ENCODE measurements at regions not wholly inside any gene's neighbourhood (a gene's known extent, or its start where the extent isn't known, plus 50 kb on each side); places are given as distances from the start of the nearest gene placed in this dataset.

DNA sequence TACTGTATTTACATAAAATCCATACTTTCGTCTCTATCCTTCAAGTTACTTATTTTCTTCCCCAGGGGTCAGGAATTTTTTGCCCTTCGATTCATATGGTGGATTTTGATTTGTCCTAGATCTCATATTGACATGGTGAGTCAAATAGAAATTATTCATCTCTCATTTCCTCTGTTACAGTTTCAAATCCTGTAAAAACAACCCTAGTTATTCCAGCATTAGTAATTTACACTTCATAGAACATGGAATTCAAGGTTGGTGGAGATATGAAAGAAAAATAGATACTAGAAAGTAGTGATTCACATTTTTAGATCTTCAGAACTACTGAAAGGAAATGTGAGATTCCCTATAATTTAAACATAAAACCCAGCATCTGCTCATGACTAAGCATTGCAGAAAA lies 1331.0 kb upstream of the CDH9 start:
- H3K27me3 ChIP-seq (ENCODE audit: control insufficient read depth, insufficient read depth, low read length) = no peaks in the 10 kb centered on the region
- no peak overlapping the region for H3K27ac ChIP-seq (ENCODE audit: low read depth, low read length)
- H3K36me3 ChIP-seq (ENCODE audit: control insufficient read depth, insufficient read depth, low read length) = no peaks in the 10 kb centered on the region
- no CpG with 5 or more reads among the region's 2 CpGs for WGBS (ENCODE audit: insufficient coverage)
- DNase-seq (ENCODE audit: low read depth in 4 of 6, low spot score in 6 of 6) = no peak
- H3K4me1 ChIP-seq (ENCODE audit: control insufficient read depth, insufficient read depth, low read length) = no peaks in the 10 kb centered on the region
- H3K4me3 ChIP-seq (ENCODE audit: low read depth, low read length) = no peak overlapping the region
- no peaks in the 10 kb centered on the region for H3K9me3 ChIP-seq (ENCODE audit: control insufficient read depth, insufficient read depth, low read length)

- H3K4me3 ChIP-seq (ENCODE audit: low read depth, low read length) = no peak overlapping the region
- peak in 2 of 6 donors; percentile 4 to 13 for DNase-seq (ENCODE audit: low read depth in 4 of 6, low spot score in 6 of 6)
- 11% methylated on average over 2 of the region's 2 CpGs for WGBS (ENCODE audit: insufficient coverage)
Measured at GRCh38 chr5:28355831-28356230, 1317.4 kb upstream of the CDH9 start.

GRCh38 chr5:28346696-28347095 lies 1308.3 kb upstream of the CDH9 start:
- H3K36me3 ChIP-seq (ENCODE audit: control insufficient read depth, insufficient read depth, low read length) = no peaks in the 10 kb centered on the region
- WGBS (ENCODE audit: insufficient coverage) = 100% methylated on average over 3 of the region's 5 CpGs
- no peaks in the 10 kb centered on the region for H3K27me3 ChIP-seq (ENCODE audit: control insufficient read depth, insufficient read depth, low read length)
- no peaks in the 10 kb centered on the region for H3K4me1 ChIP-seq (ENCODE audit: control insufficient read depth, insufficient read depth, low read length)
- H3K9me3 ChIP-seq (ENCODE audit: control insufficient read depth, insufficient read depth, low read length) = no peaks in the 10 kb centered on the region
- no peak overlapping the region for H3K4me3 ChIP-seq (ENCODE audit: low read depth, low read length)
- no peak overlapping the region for H3K27ac ChIP-seq (ENCODE audit: low read depth, low read length)
- DNase-seq (ENCODE audit: low read depth in 4 of 6, low spot score in 6 of 6) = no peak

More at GRCh38 chr5:28355831-28356230, 1317.4 kb upstream of the CDH9 start:
- Histone ChIP-seq H3K9me3 (ENCODE audit: control insufficient read depth, insufficient read depth, low read length) (no peaks in the 10 kb centered on the region), H3K27ac (ENCODE audit: low read depth, low read length) (no peak overlapping the region), H3K36me3 (ENCODE audit: control insufficient read depth, insufficient read depth, low read length) (no peaks in the 10 kb centered on the region), H3K4me1 (ENCODE audit: control insufficient read depth, insufficient read depth, low read length) (no peaks in the 10 kb centered on the region), H3K27me3 (ENCODE audit: control insufficient read depth, insufficient read depth, low read length) (no peaks in the 10 kb centered on the region)

GRCh38 chr5:28344836-28345433 lies 1306.5 kb upstream of the CDH9 start:
- no CpG with 5 or more reads among the region's 5 CpGs for WGBS (ENCODE audit: insufficient coverage)
- H3K36me3 ChIP-seq (ENCODE audit: control insufficient read depth, insufficient read depth, low read length) = no peaks in the 10 kb centered on the region

DNA sequence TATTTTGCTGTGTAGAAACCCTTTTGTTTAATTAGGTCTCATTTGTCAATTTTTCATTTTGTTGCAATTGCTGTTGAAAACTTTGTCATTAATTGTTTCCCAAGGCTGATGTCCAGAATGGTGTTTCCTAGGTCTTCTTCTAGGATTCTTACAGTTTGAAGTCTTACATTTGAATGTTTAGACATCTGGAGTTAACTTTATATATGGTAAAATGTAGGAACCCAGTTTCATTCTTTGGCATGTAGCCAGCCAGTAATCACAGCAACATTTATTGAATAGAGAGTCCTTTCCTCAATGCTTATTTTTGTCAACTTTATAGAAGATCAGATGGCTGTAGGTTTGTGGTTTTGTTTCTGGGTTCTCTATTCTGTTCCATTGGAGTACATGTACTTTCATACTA lies 1290.8 kb upstream of the CDH9 start:
- Histone ChIP-seq H3K27me3 (ENCODE audit: control insufficient read depth, insufficient read depth, low read length) (no peaks in the 10 kb centered on the region), H3K36me3 (ENCODE audit: control insufficient read depth, insufficient read depth, low read length) (no peaks in the 10 kb centered on the region), H3K9me3 (ENCODE audit: control insufficient read depth, insufficient read depth, low read length) (no peaks in the 10 kb centered on the region), H3K4me1 (ENCODE audit: control insufficient read depth, insufficient read depth, low read length) (no peaks in the 10 kb centered on the region), H3K27ac (ENCODE audit: low read depth, low read length) (no peak overlapping the region), H3K4me3 (ENCODE audit: low read depth, low read length) (no peak overlapping the region)
- DNase-seq (ENCODE audit: low read depth in 4 of 6, low spot score in 6 of 6) = no peak

More at GRCh38 chr5:28344836-28345433, 1306.5 kb upstream of the CDH9 start:
- Histone ChIP-seq H3K27ac (ENCODE audit: low read depth, low read length) (no peak overlapping the region), H3K9me3 (ENCODE audit: control insufficient read depth, insufficient read depth, low read length) (no peaks in the 10 kb centered on the region), H3K4me3 (ENCODE audit: low read depth, low read length) (no peak overlapping the region), H3K4me1 (ENCODE audit: control insufficient read depth, insufficient read depth, low read length) (no peaks in the 10 kb centered on the region), H3K27me3 (ENCODE audit: control insufficient read depth, insufficient read depth, low read length) (no peaks in the 10 kb centered on the region)
- DNase-seq (ENCODE audit: low read depth in 4 of 6, low spot score in 6 of 6) = peak in 2 of 6 donors; percentile 5 to 10

DNA sequence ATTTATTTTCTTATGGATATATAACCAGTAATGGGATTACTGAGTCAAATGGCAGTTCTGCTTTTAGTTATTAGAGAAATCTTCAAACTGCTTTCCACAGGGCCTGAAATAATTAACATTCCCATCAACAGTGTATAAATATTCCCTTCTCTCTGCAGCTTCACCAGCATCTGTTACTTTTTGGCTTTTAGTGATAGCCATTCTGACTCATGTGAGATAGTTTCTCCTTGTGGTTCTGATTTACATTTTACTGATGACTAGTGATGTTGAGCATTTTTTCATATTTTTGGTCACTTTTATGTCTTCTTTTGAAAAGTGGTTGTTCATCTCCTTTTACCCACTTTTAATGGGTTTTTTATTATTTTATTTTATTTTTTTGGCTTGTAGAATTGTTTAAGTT lies 1290.3 kb upstream of the CDH9 start:
- no peak overlapping the region for H3K4me3 ChIP-seq (ENCODE audit: low read depth, low read length)
- no peaks in the 10 kb centered on the region for H3K27me3 ChIP-seq (ENCODE audit: control insufficient read depth, insufficient read depth, low read length)
- DNase-seq (ENCODE audit: low read depth in 4 of 6, low spot score in 6 of 6) = no peak
- H3K4me1 ChIP-seq (ENCODE audit: control insufficient read depth, insufficient read depth, low read length) = no peaks in the 10 kb centered on the region
- H3K9me3 ChIP-seq (ENCODE audit: control insufficient read depth, insufficient read depth, low read length) = no peaks in the 10 kb centered on the region
- no peak overlapping the region for H3K27ac ChIP-seq (ENCODE audit: low read depth, low read length)
- no peaks in the 10 kb centered on the region for H3K36me3 ChIP-seq (ENCODE audit: control insufficient read depth, insufficient read depth, low read length)

- no peak for DNase-seq (ENCODE audit: low read depth in 4 of 6, low spot score in 6 of 6)
- H3K4me1 ChIP-seq (ENCODE audit: control insufficient read depth, insufficient read depth, low read length) = no peaks in the 10 kb centered on the region
- no peak overlapping the region for H3K27ac ChIP-seq (ENCODE audit: low read depth, low read length)
- no peak overlapping the region for H3K4me3 ChIP-seq (ENCODE audit: low read depth, low read length)
- H3K36me3 ChIP-seq (ENCODE audit: control insufficient read depth, insufficient read depth, low read length) = no peaks in the 10 kb centered on the region
- no peaks in the 10 kb centered on the region for H3K9me3 ChIP-seq (ENCODE audit: control insufficient read depth, insufficient read depth, low read length)
- 75% methylated on average over 1 of the region's 2 CpGs for WGBS (ENCODE audit: insufficient coverage)
- no peaks in the 10 kb centered on the region for H3K27me3 ChIP-seq (ENCODE audit: control insufficient read depth, insufficient read depth, low read length)
Measured at GRCh38 chr5:28324174-28324573, 1285.8 kb upstream of the CDH9 start.

DNA sequence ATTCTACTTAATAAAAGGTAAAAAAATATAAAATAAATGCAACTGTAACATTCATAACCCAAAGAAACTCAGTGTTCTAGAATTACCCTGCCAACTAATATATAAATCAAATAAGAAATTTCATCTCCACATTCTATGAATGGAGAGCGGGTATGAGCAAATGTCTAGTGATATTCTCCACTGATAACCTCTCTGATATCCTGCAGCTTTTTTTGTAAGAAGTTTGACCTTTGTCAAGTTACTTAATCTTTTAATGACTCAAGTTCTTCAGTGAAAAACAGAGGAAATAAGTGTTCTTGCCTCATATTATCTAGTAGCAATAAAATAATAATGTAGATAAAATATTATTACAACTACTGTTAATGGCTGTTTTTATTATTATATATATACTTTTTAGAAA lies 1275.6 kb upstream of the CDH9 start:
- Histone ChIP-seq H3K4me1 (ENCODE audit: control insufficient read depth, insufficient read depth, low read length) (peaks cover 3% of the 10 kb centered on the region), H3K27me3 (ENCODE audit: control insufficient read depth, insufficient read depth, low read length) (no peaks in the 10 kb centered on the region), H3K4me3 (ENCODE audit: low read depth, low read length) (no peak overlapping the region), H3K36me3 (ENCODE audit: control insufficient read depth, insufficient read depth, low read length) (no peaks in the 10 kb centered on the region), H3K27ac (ENCODE audit: low read depth, low read length) (no peak overlapping the region), H3K9me3 (ENCODE audit: control insufficient read depth, insufficient read depth, low read length) (no peaks in the 10 kb centered on the region)
- no CpG with 5 or more reads among the region's 1 CpG for WGBS (ENCODE audit: insufficient coverage)
- no peak for DNase-seq (ENCODE audit: low read depth in 4 of 6, low spot score in 6 of 6)

DNA sequence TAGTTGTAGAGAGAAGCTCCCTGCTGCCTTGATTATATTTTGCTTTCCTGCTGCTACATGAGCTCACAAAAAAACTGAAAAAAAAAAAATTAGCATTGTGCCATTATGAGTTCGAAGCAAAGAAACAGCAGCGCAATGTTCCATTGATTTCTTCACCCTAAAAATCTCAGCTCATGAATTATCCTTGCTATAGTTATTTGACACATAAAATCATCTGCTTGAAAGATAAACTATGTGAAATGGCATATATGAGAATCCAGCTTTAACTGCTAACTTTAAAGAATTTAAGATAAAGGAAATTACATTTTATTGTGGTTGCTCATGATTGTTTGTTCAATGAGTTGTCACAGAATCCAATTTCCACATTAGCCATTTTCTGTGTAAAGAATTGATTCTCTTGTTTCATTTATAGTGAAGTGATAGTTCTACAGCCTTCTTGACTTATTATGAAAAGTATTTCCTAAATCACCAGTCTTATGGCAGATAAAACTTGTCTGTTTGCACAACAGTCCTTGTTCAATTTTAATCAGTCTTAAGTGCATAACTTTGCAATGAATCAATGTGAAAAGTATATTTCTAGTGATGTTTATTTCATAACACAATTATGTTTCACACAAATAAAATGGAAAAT lies 1275.0 kb upstream of the CDH9 start:
- peak in 1 of 6 donors; percentile 80 for DNase-seq (ENCODE audit: low read depth in 4 of 6, low spot score in 6 of 6)
- H3K27me3 ChIP-seq (ENCODE audit: control insufficient read depth, insufficient read depth, low read length) = no peaks in the 10 kb centered on the region
- H3K27ac ChIP-seq (ENCODE audit: low read depth, low read length) = no peak overlapping the region
- H3K4me1 ChIP-seq (ENCODE audit: control insufficient read depth, insufficient read depth, low read length) = peaks cover 3% of the 10 kb centered on the region
- H3K4me3 ChIP-seq (ENCODE audit: low read depth, low read length) = no peak overlapping the region
- no peaks in the 10 kb centered on the region for H3K36me3 ChIP-seq (ENCODE audit: control insufficient read depth, insufficient read depth, low read length)
- H3K9me3 ChIP-seq (ENCODE audit: control insufficient read depth, insufficient read depth, low read length) = no peaks in the 10 kb centered on the region
- no CpG with 5 or more reads among the region's 2 CpGs for WGBS (ENCODE audit: insufficient coverage)

GRCh38 chr5:28310696-28311095 lies 1272.3 kb upstream of the CDH9 start:
- H3K4me3 ChIP-seq (ENCODE audit: low read depth, low read length) = no peak overlapping the region
- no peak overlapping the region for H3K27ac ChIP-seq (ENCODE audit: low read depth, low read length)
- H3K36me3 ChIP-seq (ENCODE audit: control insufficient read depth, insufficient read depth, low read length) = no peaks in the 10 kb centered on the region
- no peak for DNase-seq (ENCODE audit: low read depth in 4 of 6, low spot score in 6 of 6)
- no peaks in the 10 kb centered on the region for H3K9me3 ChIP-seq (ENCODE audit: control insufficient read depth, insufficient read depth, low read length)
- peaks cover 3% of the 10 kb centered on the region for H3K4me1 ChIP-seq (ENCODE audit: control insufficient read depth, insufficient read depth, low read length)
- H3K27me3 ChIP-seq (ENCODE audit: control insufficient read depth, insufficient read depth, low read length) = no peaks in the 10 kb centered on the region
- 85% methylated on average over 6 of the region's 6 CpGs for WGBS (ENCODE audit: insufficient coverage)

Measured in spinal cord (tissue), 9 donors.